Vagina (tissue), 2 donors: ENCODE measurements at regions not wholly inside any gene's neighbourhood (a gene's known extent, or its start where the extent isn't known, plus 50 kb on each side); places are given as distances from the start of the nearest gene placed in this dataset.

Experiments used
- CTCF ChIP-seq, 3 experiments: fragments of 450-650 bp in 2 of 3; fragments of 200-600 bp in 1 of 3; sonication (generic) in 1 of 3; IDR thresholded peaks; one replicate each; pipeline ENCODE4 v1.5.1; 2017 to 2019; ENCODE audit warnings: antibody characterized with exemption in 3 of 3, mild to moderate bottlenecking in 2 of 3, moderate library complexity in 2 of 3
- POLR2A ChIP-seq, 2 donors: fragments of 450-650 bp; IDR thresholded peaks; one replicate each; pipeline ENCODE4 v1.6.1; 2017; ENCODE audit warnings: antibody characterized with exemption in 2 of 2, mild to moderate bottlenecking in 2 of 2, moderate library complexity in 2 of 2

GRCh38 chr2:51329512-51329911 is 297.6 kb upstream of the NRXN1 start:
- TF ChIP-seq CTCF (IDR thresholded peaks at IDR 0.05), result no peak
- TF ChIP-seq POLR2A (IDR thresholded peaks at IDR 0.05), result no peak
